Glutamatergic neuron (in vitro differentiated cells): ENCODE measurements at regions not wholly inside any gene's neighbourhood (a gene's known extent, or its start where the extent isn't known, plus 50 kb on each side); places are given as distances from the start of the nearest gene placed in this dataset.

Source experiments
- DNase-seq: peaks from one replicate; pipeline ENCODE4 v3.0.0; 2022
- H3K27ac Mint-ChIP-seq: one replicate; pipeline ENCODE4 v1.8.0; 2020; ENCODE audit warnings: mild to moderate bottlenecking, mixed read lengths, inconsistent platforms; ENCODE audit not compliant: unreplicated experiment
- H3K27me3 Mint-ChIP-seq: one replicate; pipeline ENCODE4 v1.8.0; 2020; ENCODE audit warnings: mild to moderate bottlenecking, moderate library complexity, mixed read lengths, inconsistent platforms; ENCODE audit not compliant: unreplicated experiment
- H3K36me3 Mint-ChIP-seq: one replicate; pipeline ENCODE4 v1.8.0; 2020; ENCODE audit warnings: mild to moderate bottlenecking, mixed read lengths, inconsistent platforms; ENCODE audit not compliant: unreplicated experiment
- H3K4me1 Mint-ChIP-seq: one replicate; pipeline ENCODE4 v1.8.0; 2020; ENCODE audit warnings: mild to moderate bottlenecking, low read depth, mixed read lengths, inconsistent platforms; ENCODE audit not compliant: unreplicated experiment
- H3K4me3 Mint-ChIP-seq: one replicate; pipeline ENCODE4 v1.8.0; 2020; ENCODE audit warnings: mild to moderate bottlenecking, mixed read lengths, inconsistent platforms; ENCODE audit not compliant: unreplicated experiment
- H3K9me3 Mint-ChIP-seq: one replicate; pipeline ENCODE4 v1.8.0; 2020; ENCODE audit warnings: mild to moderate bottlenecking, moderate library complexity, mixed read lengths, inconsistent platforms; ENCODE audit not compliant: unreplicated experiment
- TF ChIP-seq, protein P1 (sequence below): fragments of 200-600 bp; sonication (generic); IDR thresholded peaks from one replicate; pipeline ENCODE4 v1.5.0; 2021; ENCODE audit not compliant: partially characterized antibody, unreplicated experiment

DNA sequence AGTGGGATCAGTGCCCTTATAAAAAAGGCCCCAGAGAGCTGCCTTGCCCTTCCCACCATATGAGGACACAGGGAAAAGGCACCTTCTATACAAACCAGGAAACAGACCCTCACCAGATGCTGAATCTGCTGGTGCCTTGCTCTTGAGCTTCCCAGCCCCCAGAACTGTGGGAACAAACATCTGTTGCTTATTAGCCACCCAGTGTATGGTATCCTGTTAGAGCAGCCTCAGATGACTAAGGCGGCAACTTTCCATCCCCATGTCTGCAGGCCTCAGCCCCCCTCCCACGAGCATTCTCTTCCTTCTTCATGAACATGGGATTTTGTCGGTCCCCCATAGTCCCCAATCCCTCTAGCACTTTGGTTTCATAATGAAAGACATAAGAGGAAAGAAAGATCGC lies 202.5 kb upstream of the GAS1 start:
- peak overlapping the region; percentile 62 for H3K27ac Mint-ChIP-seq
- peaks cover 17% of the 10 kb centered on the region for H3K4me1 Mint-ChIP-seq
- H3K4me3 Mint-ChIP-seq, result no peak overlapping the region
- no peaks in the 10 kb centered on the region for H3K36me3 Mint-ChIP-seq
- H3K27me3 Mint-ChIP-seq, result no peaks in the 10 kb centered on the region
- peaks cover 2% of the 10 kb centered on the region for H3K9me3 Mint-ChIP-seq
- no peak for DNase-seq
- TF ChIP-seq, protein P1, sequence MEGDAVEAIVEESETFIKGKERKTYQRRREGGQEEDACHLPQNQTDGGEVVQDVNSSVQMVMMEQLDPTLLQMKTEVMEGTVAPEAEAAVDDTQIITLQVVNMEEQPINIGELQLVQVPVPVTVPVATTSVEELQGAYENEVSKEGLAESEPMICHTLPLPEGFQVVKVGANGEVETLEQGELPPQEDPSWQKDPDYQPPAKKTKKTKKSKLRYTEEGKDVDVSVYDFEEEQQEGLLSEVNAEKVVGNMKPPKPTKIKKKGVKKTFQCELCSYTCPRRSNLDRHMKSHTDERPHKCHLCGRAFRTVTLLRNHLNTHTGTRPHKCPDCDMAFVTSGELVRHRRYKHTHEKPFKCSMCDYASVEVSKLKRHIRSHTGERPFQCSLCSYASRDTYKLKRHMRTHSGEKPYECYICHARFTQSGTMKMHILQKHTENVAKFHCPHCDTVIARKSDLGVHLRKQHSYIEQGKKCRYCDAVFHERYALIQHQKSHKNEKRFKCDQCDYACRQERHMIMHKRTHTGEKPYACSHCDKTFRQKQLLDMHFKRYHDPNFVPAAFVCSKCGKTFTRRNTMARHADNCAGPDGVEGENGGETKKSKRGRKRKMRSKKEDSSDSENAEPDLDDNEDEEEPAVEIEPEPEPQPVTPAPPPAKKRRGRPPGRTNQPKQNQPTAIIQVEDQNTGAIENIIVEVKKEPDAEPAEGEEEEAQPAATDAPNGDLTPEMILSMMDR, result no peak

DNA sequence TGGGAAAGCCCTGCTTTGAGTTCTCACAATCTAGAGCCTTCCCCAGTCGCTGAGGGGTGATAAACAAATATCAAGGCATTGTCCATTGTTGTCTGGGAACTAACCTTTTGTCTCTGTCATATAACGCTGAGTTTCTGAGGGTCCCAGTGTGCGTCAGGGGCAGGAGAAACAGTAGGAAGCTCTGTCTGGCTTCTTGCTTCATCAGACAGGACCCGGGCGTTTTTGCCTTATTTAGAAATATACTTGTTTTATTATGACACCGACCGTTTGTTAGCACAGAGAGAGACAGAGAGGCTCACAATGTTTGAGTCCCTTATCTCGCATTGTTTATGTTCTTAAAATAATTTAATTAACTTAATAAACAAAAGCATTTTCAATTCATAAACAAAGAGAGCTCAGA lies 204.9 kb upstream of the GAS1 start:
- Mint-ChIP-seq H3K36me3 (no peaks in the 10 kb centered on the region), H3K4me1 (peaks cover 17% of the 10 kb centered on the region), H3K27me3 (no peaks in the 10 kb centered on the region), H3K9me3 (peaks cover 2% of the 10 kb centered on the region), H3K27ac (no peak overlapping the region), H3K4me3 (no peak overlapping the region)
- TF ChIP-seq, protein P1, result no peak
- no peak for DNase-seq

DNA sequence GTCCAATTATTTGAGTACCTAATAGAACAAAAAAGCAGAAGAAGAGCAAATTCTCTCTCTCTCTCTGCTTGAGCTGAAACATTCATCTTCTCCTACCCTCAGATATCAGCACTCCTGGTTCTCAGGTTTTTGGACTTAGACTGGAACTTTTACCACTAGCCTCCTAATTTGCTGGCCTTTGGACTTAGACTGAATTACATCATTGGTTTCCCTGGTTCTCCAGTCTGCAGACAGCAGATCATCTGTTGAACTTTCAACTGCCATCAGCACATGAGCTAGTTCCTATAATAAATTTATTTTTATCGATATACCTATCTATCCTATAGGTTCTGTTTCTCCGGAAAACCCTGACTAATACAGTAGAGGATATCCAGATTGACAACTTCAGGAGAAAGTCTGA lies 208.9 kb upstream of the GAS1 start:
- no peak overlapping the region for H3K4me3 Mint-ChIP-seq
- H3K27ac Mint-ChIP-seq, result no peak overlapping the region
- DNase-seq, result no peak
- peaks cover 7% of the 10 kb centered on the region for H3K27me3 Mint-ChIP-seq
- TF ChIP-seq, protein P1, result no peak
- no peaks in the 10 kb centered on the region for H3K36me3 Mint-ChIP-seq
- peaks cover 17% of the 10 kb centered on the region for H3K4me1 Mint-ChIP-seq
- H3K9me3 Mint-ChIP-seq, result peaks cover 9% of the 10 kb centered on the region

DNA sequence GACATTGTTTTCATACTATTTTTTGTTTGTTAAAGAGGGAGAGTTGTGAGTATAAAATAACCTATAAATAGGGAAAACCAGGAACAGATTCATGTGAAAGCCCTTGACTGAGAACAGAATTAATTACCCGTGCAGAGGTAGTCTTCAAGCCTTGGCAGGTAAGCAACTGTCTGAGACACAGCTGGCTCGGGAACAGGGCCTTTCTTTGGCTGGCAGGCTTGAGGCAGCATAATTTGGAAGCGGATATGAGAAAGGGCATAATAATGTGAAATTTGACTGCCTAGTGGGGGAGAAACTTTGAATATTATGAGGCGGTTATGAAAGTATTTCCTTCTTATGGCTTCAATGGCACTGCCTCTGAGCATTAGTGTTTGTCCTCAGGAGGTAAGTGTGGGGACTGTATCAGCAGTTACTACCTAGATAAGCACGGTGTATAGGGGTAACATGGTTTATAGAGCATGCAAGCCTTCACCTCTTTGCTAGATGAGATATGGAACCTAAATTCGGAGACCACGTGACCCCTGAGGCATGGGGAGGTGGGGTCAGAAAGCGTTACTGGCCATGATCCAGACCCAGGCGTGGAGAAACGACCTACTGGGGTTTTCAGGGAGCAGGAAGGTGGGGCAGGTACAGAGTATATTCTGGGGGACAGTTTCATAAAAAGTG lies 210.2 kb upstream of the GAS1 start:
- Mint-ChIP-seq H3K4me3 (no peak overlapping the region), H3K27me3 (peaks cover 7% of the 10 kb centered on the region), H3K9me3 (peaks cover 9% of the 10 kb centered on the region), H3K27ac (no peak overlapping the region), H3K36me3 (no peaks in the 10 kb centered on the region), H3K4me1 (peaks cover 17% of the 10 kb centered on the region)
- DNase-seq, result no peak
- TF ChIP-seq, protein P1, result no peak

DNA sequence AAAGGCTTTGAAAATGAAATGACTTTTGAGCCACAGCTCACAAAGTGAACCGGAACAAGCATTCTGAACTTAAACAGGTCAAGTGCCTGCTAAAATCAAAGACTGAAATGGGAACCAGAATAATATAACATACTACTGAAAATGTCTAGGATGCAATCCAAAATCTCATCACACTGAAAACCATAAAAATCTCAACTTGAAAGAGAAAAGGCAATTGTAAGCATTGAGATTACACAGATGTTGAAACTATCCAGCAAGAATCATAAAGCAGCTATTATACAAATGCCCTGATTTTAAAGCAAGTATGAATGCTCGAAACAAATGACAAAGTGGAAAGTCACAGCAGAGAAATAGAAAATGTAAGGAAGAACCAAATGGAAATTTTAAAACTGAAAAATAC lies 211.5 kb upstream of the GAS1 start:
- Mint-ChIP-seq H3K9me3 (peaks cover 9% of the 10 kb centered on the region), H3K4me1 (peaks cover 17% of the 10 kb centered on the region), H3K4me3 (no peak overlapping the region), H3K27me3 (peaks cover 7% of the 10 kb centered on the region), H3K36me3 (no peaks in the 10 kb centered on the region), H3K27ac (no peak overlapping the region)
- TF ChIP-seq, protein P1, result no peak
- DNase-seq, result no peak
